GM21737 (cell line): ENCODE measurements at regions not wholly inside any gene's neighbourhood (a gene's known extent, or its start where the extent isn't known, plus 50 kb on each side); places are given as distances from the start of the nearest gene placed in this dataset.

ENCODE experiments used
- ATAC-seq: cut with Tn5 transposase; IDR thresholded peaks from one replicate; pipeline ENCODE4 v1.9.1; 2021; ENCODE audit warnings: mild to moderate bottlenecking, moderate library complexity; ENCODE audit not compliant: unreplicated experiment

DNA sequence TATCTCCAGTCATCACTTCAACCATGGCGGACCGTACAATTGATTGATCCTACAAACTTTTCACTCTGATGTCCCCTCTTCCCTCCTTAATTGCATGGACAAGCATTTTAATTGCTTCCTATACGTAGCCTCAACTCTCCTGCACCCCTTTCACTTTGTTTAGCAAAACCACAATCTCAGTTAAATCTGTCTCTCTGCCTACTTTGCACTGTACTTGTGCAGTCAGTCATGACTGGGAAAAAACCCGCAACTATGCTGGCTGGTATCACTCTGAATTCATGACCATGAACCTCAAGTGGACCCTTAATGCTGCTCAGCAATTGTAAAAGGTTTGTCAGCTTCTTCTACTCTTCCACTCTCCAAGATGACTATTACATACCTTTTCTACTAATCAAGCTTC lies 51.7 kb upstream of the AFF2 start:
- peak; percentile 55 for ATAC-seq
